ENCODE measurements at regions not wholly inside any gene's neighbourhood (a gene's known extent, or its start where the extent isn't known, plus 50 kb on each side); places are given as distances from the start of the nearest gene placed in this dataset.

- TF ChIP-seq SAFB2 (CRISPR knock-in tag; IDR thresholded peaks at IDR 0.05; ENCODE audit: borderline replicate concordance, low read depth) (no peak), NCOA2 (CRISPR knock-in tag; IDR thresholded peaks at IDR 0.05) (no peak), ZNF274 (CRISPR knock-in tag; IDR thresholded peaks at IDR 0.05) (no peak), GABPB1 (CRISPR knock-in tag; IDR thresholded peaks at IDR 0.05) (no peak)
These were observed 246.3 kb downstream of the LACC1 start for GRCh38 chr13:44125943-44126469.
